ENCODE measurements at regions not wholly inside any gene's neighbourhood (a gene's known extent, or its start where the extent isn't known, plus 50 kb on each side); places are given as distances from the start of the nearest gene placed in this dataset.

DNA sequence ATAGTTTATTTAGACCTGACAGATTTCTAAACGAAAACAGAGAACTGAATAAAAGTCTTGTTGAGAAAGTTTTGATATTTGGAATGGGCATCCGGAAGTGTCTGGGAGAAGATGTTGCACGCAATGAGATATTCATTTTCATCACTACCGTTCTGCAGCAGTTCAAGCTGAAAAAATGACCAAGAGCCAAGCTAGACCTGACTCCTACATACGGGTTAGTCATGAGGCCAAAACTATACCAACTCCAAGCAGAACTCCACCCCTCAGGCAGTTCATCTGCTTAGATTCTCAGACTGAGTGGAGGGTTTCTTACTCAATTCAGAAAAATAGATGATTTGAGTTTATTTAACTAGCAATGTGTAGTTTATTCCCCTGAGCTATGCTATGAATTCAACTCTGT, 95.4 kb upstream of the ANXA1 start:
- no peak for DNase-seq
- intact Hi-C loops (cut with DNase I): no loop called here
- no peak overlapping the region for H3K27ac ChIP-seq
- ATAC-seq: no peak
- H3K4me1 ChIP-seq: no peaks in the 10 kb centered on the region
- H3K27me3 ChIP-seq: no peaks in the 10 kb centered on the region
- no peaks in the 10 kb centered on the region for H3K9me3 ChIP-seq
- no peak overlapping the region for H3K4me3 ChIP-seq
- no peak for TF ChIP-seq CTCF (IDR thresholded peaks at IDR 0.05)
- no peaks in the 10 kb centered on the region for H3K36me3 ChIP-seq

DNA sequence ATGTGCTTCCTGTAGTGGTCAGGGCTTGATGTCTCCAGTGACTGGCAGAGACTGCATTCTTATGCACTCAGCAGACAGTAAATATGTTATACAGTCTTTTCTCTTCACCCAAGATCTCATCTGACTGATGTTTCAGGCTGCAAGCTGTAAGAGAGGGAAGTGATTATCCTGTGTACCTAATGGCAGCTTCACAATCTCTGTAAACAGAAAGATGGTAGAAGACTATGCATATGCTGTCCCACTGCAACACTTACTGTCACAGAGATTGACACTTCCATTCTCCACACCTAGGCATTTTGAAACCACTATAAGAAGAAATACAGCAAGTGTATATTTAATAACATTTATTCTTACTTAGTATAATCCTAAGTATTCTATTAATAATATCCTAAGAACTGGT, 97.6 kb upstream of the ANXA1 start:
- no peak for ATAC-seq
- H3K27ac ChIP-seq: no peak overlapping the region
- H3K4me1 ChIP-seq: no peaks in the 10 kb centered on the region
- no peaks in the 10 kb centered on the region for H3K27me3 ChIP-seq
- intact Hi-C loops (cut with DNase I): no loop called here
- H3K4me3 ChIP-seq: no peak overlapping the region
- DNase-seq: no peak
- no peaks in the 10 kb centered on the region for H3K36me3 ChIP-seq
- no peak for TF ChIP-seq CTCF (IDR thresholded peaks at IDR 0.05)
- H3K9me3 ChIP-seq: no peaks in the 10 kb centered on the region

- Histone ChIP-seq H3K4me3 (no peak overlapping the region), H3K27me3 (no peaks in the 10 kb centered on the region), H3K36me3 (no peaks in the 10 kb centered on the region), H3K4me1 (no peaks in the 10 kb centered on the region), H3K27ac (no peak overlapping the region), H3K9me3 (no peaks in the 10 kb centered on the region)
- intact Hi-C loops (cut with DNase I): no loop called here
- DNase-seq (no peak), ATAC-seq (no peak)
- no peak for TF ChIP-seq CTCF (IDR thresholded peaks at IDR 0.05)
Measured at GRCh38 chr9:73053543-73053942, 98.1 kb upstream of the ANXA1 start.

- H3K4me3 ChIP-seq: no peak overlapping the region
- DNase-seq: no peak
- H3K27me3 ChIP-seq: no peaks in the 10 kb centered on the region
- no peak for TF ChIP-seq CTCF (IDR thresholded peaks at IDR 0.05)
- H3K9me3 ChIP-seq: no peaks in the 10 kb centered on the region
- no peak for ATAC-seq
- H3K36me3 ChIP-seq: no peaks in the 10 kb centered on the region
- H3K27ac ChIP-seq: no peak overlapping the region
- no peaks in the 10 kb centered on the region for H3K4me1 ChIP-seq
- intact Hi-C loops (cut with DNase I): no loop called here
Measured at GRCh38 chr9:73050887-73051550, 98.2 kb upstream of the ALDH1A1 start.

- DNase-seq (no peak), ATAC-seq (no peak)
- H3K27me3 ChIP-seq: no peaks in the 10 kb centered on the region
- TF ChIP-seq CTCF (IDR thresholded peaks at IDR 0.05): peak in 1 of 2 donors; percentile 10
- intact Hi-C loops (cut with DNase I): no loop called here
- no peaks in the 10 kb centered on the region for H3K36me3 ChIP-seq
- H3K4me1 ChIP-seq: no peaks in the 10 kb centered on the region
- H3K4me3 ChIP-seq: no peak overlapping the region
- peak overlapping the region in 1 of 2 donors; percentile 23 for H3K27ac ChIP-seq
- no peaks in the 10 kb centered on the region for H3K9me3 ChIP-seq
Measured at GRCh38 chr9:73050065-73050816, 97.4 kb upstream of the ALDH1A1 start.
